Loucy (cell line): ENCODE measurements at regions not wholly inside any gene's neighbourhood (a gene's known extent, or its start where the extent isn't known, plus 50 kb on each side); places are given as distances from the start of the nearest gene placed in this dataset.

Experiments
- CTCF ChIP-seq: fragments of 200-600 bp; sonication (generic); conservative IDR thresholded peaks from 2 replicates; pipeline ENCODE4 v1.5.1; 2014; ENCODE audit warnings: mild to moderate bottlenecking, antibody characterized with exemption, low read length
- EZH2phosphoT487 ChIP-seq: fragments of 200-600 bp; IDR thresholded peaks from 2 replicates; pipeline ENCODE4 v1.6.1; 2018; ENCODE audit warnings: antibody characterized with exemption, mild to moderate bottlenecking, moderate library complexity, borderline replicate concordance

DNA sequence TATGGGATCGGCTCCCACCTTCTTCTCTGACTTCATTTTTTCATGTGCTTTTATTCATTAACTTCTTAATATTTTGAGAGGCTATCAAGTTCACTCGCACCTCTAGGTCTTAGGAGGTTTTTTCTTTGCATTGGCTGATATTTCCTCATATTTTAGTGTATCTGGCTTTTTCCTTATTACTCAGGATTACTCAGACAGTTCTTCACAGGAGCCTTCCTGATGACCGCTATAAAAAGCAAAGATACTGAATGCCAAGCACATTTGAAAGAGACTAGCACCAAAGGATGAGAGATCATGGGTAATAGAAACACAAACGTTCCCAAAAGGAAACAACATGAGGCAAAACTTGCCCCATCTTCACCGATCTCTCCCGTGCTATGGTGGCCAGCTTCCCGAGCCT, 409.2 kb upstream of the KLF6 start:
- TF ChIP-seq CTCF (no peak), EZH2phosphoT487 (no peak)
